EH (cell line): ENCODE measurements at regions not wholly inside any gene's neighbourhood (a gene's known extent, or its start where the extent isn't known, plus 50 kb on each side); places are given as distances from the start of the nearest gene placed in this dataset.
"Not testable (repeated sequence)": the region's sequence is repeated elsewhere in the genome, so short reads cannot be mapped to it uniquely, and the experiment has no call there.

Source experiments
- DNase-seq: peaks from one replicate; pipeline ENCODE4 v3.0.0-alpha.2; 2015; ENCODE audit warnings: low read depth

GRCh38 chr4:130814896-130815295 lies 1718.9 kb downstream of the C4orf33 start:
- DNase-seq: no peak

GRCh38 chr4:130820448-130820847 lies 1724.5 kb downstream of the C4orf33 start:
- DNase-seq: no peak

GRCh38 chr4:130825284-130825683 lies 1729.3 kb downstream of the C4orf33 start:
- DNase-seq: no peak

GRCh38 chr4:130850019-130850524 lies 1754.1 kb downstream of the C4orf33 start:
- no peak for DNase-seq

GRCh38 chr4:130851107-130851506 lies 1755.2 kb downstream of the C4orf33 start:
- no peak for DNase-seq

- no peak for DNase-seq
These were observed 1756.0 kb downstream of the C4orf33 start for GRCh38 chr4:130851932-130852331.

GRCh38 chr4:130855533-130855932 lies 1759.6 kb downstream of the C4orf33 start:
- DNase-seq: no peak

GRCh38 chr4:130859991-130860390 lies 1764.0 kb downstream of the C4orf33 start:
- no peak for DNase-seq

GRCh38 chr4:130896920-130897319 lies 1801.0 kb downstream of the C4orf33 start:
- no peak for DNase-seq

- DNase-seq: no peak
These were observed 1805.4 kb downstream of the C4orf33 start for GRCh38 chr4:130901321-130901720.

- DNase-seq: no peak
These were observed 1827.0 kb downstream of the C4orf33 start for GRCh38 chr4:130922955-130923354.

GRCh38 chr4:130955520-130955919 lies 1859.6 kb downstream of the C4orf33 start:
- DNase-seq: no peak

- DNase-seq: no peak
These were observed 1889.4 kb downstream of the C4orf33 start for GRCh38 chr4:130985371-130985770.

GRCh38 chr4:130995988-130996387 lies 1900.0 kb downstream of the C4orf33 start:
- no peak for DNase-seq

- no peak for DNase-seq
These were observed 1905.4 kb downstream of the C4orf33 start for GRCh38 chr4:131001371-131001770.

- no peak for DNase-seq
These were observed 1906.2 kb downstream of the C4orf33 start for GRCh38 chr4:131002132-131002531.

- DNase-seq: no peak
These were observed 1910.4 kb downstream of the C4orf33 start for GRCh38 chr4:131006388-131006787.

- not testable (repeated sequence) for DNase-seq
These were observed 1916.0 kb downstream of the C4orf33 start for GRCh38 chr4:131011961-131012360.

GRCh38 chr4:131013226-131013625 lies 1917.3 kb downstream of the C4orf33 start:
- DNase-seq: no peak

- DNase-seq: no peak
These were observed 1930.8 kb downstream of the C4orf33 start for GRCh38 chr4:131026771-131027170.

GRCh38 chr4:131044368-131044767 lies 1948.4 kb downstream of the C4orf33 start:
- DNase-seq: no peak

GRCh38 chr4:131046821-131047220 lies 1950.9 kb downstream of the C4orf33 start:
- no peak for DNase-seq

- DNase-seq: no peak
These were observed 1956.7 kb downstream of the C4orf33 start for GRCh38 chr4:131052646-131053045.

- DNase-seq: no peak
These were observed 1958.6 kb downstream of the C4orf33 start for GRCh38 chr4:131054489-131055019.
